ENCODE measurements at regions not wholly inside any gene's neighbourhood (a gene's known extent, or its start where the extent isn't known, plus 50 kb on each side); places are given as distances from the start of the nearest gene placed in this dataset.

DNA sequence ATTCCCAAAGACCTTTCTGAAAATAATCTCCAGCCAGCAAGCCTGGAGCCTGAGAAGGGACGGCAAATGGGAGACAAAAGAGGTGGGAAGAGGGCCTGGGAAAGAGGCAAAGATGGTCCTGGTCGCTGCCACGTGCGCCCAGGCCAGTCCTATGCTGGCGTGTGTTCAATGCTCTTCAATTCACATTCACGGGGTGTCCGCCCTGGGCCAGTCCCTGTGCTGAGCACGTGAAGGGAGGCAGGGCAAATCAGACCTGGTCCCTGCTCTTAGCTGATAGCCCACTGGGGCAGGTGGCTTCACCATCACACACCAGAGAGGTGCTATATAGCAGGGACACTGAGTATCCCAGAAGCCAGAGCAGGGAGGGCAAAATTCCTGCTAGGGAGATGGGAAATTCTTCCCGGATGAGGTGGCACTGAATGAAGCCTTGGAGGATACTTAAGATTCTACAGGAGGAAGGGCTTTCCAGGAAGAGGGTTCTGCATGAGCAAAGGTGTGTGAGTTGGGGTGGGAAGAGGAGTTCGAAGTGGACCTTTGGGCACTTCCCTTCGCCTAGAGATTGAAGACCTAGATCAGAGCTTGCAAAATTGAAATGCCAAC lies 148.2 kb downstream of the CHST1 start:
- Histone ChIP-seq H3K4me1 (ENCODE audit: insufficient read depth) (no peaks in the 10 kb centered on the region), H3K9me3 (no peaks in the 10 kb centered on the region), H3K27me3 (no peaks in the 10 kb centered on the region), H3K36me3 (no peaks in the 10 kb centered on the region), H3K4me3 (no peak overlapping the region), H3K27ac (no peak overlapping the region)
- 93 to 95% (median 93%) methylated on average over 11 of the region's 11 CpGs for WGBS, 3 donors
- intact Hi-C loops (cut with DNase I): no loop called here
- TF ChIP-seq EP300 (IDR thresholded peaks at IDR 0.05) (no peak), CTCF (IDR thresholded peaks at IDR 0.05) (no peak), POLR2A (IDR thresholded peaks at IDR 0.05) (no peak)
- no peak for DNase-seq

- intact Hi-C loops (cut with DNase I): no loop called here
Measured at GRCh38 chr11:45513821-45514340, 151.5 kb downstream of the CHST1 start.

DNA sequence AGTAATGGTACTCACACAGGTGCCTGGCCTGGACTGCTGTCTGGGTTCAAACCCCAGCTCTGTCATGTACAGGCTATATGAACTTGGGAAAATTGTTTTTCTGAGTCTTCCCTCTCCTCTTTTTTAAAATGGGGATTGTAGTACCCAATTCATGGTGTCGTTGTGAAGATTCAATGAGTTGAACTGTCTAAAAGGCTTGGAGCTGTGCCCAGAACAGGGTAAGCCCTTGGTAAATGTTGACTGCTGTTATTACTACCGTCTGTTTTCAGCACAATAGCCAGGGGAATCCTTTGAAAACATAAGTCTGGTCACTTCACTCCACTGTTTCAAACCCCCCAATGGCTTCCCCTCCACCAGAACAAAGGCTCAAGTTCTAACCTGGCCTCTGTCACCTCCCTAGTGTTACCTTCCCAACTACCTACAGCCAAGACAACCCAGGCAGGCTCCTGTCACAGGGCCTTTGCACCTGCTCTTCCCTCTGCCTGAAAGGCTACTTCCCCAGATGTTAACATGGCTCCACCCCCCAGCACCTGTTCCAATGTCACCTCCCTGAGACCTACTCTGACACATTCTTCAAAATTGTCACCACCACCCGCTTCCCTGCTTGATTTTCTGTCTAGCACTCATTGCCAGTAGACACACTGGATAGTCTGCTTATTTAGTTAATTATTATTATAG lies 152.8 kb downstream of the CHST1 start:
- DNase-seq: no peak
- Histone ChIP-seq H3K27me3 (no peaks in the 10 kb centered on the region), H3K9me3 (no peaks in the 10 kb centered on the region), H3K27ac (no peak overlapping the region), H3K4me3 (no peak overlapping the region), H3K36me3 (no peaks in the 10 kb centered on the region), H3K4me1 (ENCODE audit: insufficient read depth) (no peaks in the 10 kb centered on the region)
- 53 to 67% (median 57%) methylated on average over 3 of the region's 3 CpGs for WGBS, 3 donors
- intact Hi-C loops (cut with DNase I): no loop called here
- no peak for TF ChIP-seq POLR2A (IDR thresholded peaks at IDR 0.05)
- no peak for TF ChIP-seq EP300 (IDR thresholded peaks at IDR 0.05)
- TF ChIP-seq CTCF (IDR thresholded peaks at IDR 0.05): no peak

More at GRCh38 chr11:45513821-45514340, 151.5 kb downstream of the CHST1 start:
- no peaks in the 10 kb centered on the region for H3K9me3 ChIP-seq
- TF ChIP-seq EP300 (IDR thresholded peaks at IDR 0.05): no peak
- no peak for TF ChIP-seq CTCF (IDR thresholded peaks at IDR 0.05)
- no peak for TF ChIP-seq POLR2A (IDR thresholded peaks at IDR 0.05)
- H3K27me3 ChIP-seq: no peaks in the 10 kb centered on the region
- H3K4me1 ChIP-seq (ENCODE audit: insufficient read depth): no peaks in the 10 kb centered on the region
- no peaks in the 10 kb centered on the region for H3K36me3 ChIP-seq
- H3K27ac ChIP-seq: no peak overlapping the region
- 81 to 87% (median 86%) methylated on average over 8 of the region's 8 CpGs for WGBS, 3 donors
- no peak overlapping the region for H3K4me3 ChIP-seq
- no peak for DNase-seq

DNA sequence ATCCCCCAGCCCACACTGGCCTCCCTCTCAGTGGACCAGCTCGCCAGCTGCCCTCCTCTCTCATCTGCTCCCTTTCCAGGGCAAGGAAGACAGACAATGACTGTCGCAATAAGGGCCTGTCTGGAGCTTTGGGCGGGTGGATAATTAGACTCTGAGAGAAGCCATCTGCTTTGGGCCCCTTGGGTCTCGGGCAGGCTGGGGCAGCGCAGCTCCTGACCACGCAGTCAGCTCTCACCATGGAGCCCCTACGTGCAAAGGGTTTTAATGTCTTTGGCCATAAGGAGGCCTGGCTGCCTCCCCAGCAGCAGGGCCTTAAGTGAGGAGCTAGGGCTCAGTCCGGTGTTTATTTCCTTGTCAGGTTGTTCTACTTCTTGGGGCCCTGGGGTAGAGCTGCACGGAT lies 153.9 kb downstream of the CHST1 start:
- Histone ChIP-seq H3K27me3 (no peaks in the 10 kb centered on the region), H3K36me3 (no peaks in the 10 kb centered on the region), H3K4me3 (no peak overlapping the region), H3K9me3 (no peaks in the 10 kb centered on the region), H3K4me1 (ENCODE audit: insufficient read depth) (no peaks in the 10 kb centered on the region), H3K27ac (no peak overlapping the region)
- TF ChIP-seq EP300 (IDR thresholded peaks at IDR 0.05) (no peak), CTCF (IDR thresholded peaks at IDR 0.05) (no peak), POLR2A (IDR thresholded peaks at IDR 0.05) (no peak)
- no peak for DNase-seq
- WGBS, 3 donors: 83 to 88% (median 85%) methylated on average over 9 of the region's 9 CpGs
- intact Hi-C loops (cut with DNase I): no loop called here
